Osteocyte (in vitro differentiated cells): ENCODE measurements at regions not wholly inside any gene's neighbourhood (a gene's known extent, or its start where the extent isn't known, plus 50 kb on each side); places are given as distances from the start of the nearest gene placed in this dataset.

ENCODE experiments used
- DNase-seq: peaks from one replicate; pipeline ENCODE4 v3.0.0; 2021; ENCODE audit warnings: mixed read lengths; ENCODE audit not compliant: unreplicated experiment; ENCODE audit errors: extremely low spot score
- H3K27ac Mint-ChIP-seq: one replicate; pipeline ENCODE4 v1.8.0; 2021; ENCODE audit warnings: mild to moderate bottlenecking, mixed read lengths; ENCODE audit not compliant: unreplicated experiment
- H3K27me3 Mint-ChIP-seq: one replicate; pipeline ENCODE4 v1.8.0; 2021; ENCODE audit warnings: mixed read lengths; ENCODE audit not compliant: unreplicated experiment
- H3K36me3 Mint-ChIP-seq: one replicate; pipeline ENCODE4 v1.8.0; 2021; ENCODE audit warnings: mixed read lengths; ENCODE audit not compliant: unreplicated experiment
- H3K4me1 Mint-ChIP-seq: one replicate; pipeline ENCODE4 v1.8.0; 2021; ENCODE audit warnings: mixed read lengths; ENCODE audit not compliant: unreplicated experiment
- H3K4me3 Mint-ChIP-seq: one replicate; pipeline ENCODE4 v1.8.0; 2021; ENCODE audit warnings: mild to moderate bottlenecking, moderate library complexity, mixed read lengths; ENCODE audit not compliant: unreplicated experiment
- H3K9me3 Mint-ChIP-seq: one replicate; pipeline ENCODE4 v1.8.0; 2021; ENCODE audit warnings: mixed read lengths; ENCODE audit not compliant: unreplicated experiment
- TF ChIP-seq, protein P1 (sequence below): fragments of 200-600 bp; sonication (generic); IDR thresholded peaks from 2 replicates; pipeline ENCODE4 v1.5.0; 2021; ENCODE audit warnings: antibody characterized with exemption, mild to moderate bottlenecking, moderate library complexity

DNA sequence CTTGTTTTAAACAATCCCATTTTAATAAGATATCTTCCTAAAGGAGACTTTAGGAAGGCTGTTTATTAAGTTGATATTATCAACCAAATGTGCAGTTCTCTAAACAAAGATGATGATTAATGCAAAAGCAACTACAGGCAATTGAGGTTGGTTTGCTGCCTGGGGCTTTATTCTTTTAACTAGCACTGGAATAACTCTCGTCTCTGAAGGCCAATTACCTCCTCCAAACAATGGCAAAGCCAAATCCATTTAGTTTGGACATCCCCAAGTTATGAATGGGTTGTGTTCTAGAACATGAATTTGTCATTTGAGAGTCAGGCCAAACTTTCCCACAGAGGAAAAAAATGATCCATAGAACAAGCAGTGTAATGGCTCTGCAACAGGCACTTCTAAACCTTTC, 114.1 kb downstream of the SLC16A9 start:
- no peaks in the 10 kb centered on the region for H3K4me1 Mint-ChIP-seq
- H3K27me3 Mint-ChIP-seq: peaks cover 10% of the 10 kb centered on the region
- no peaks in the 10 kb centered on the region for H3K36me3 Mint-ChIP-seq
- H3K9me3 Mint-ChIP-seq: no peaks in the 10 kb centered on the region
- no peak overlapping the region for H3K4me3 Mint-ChIP-seq
- TF ChIP-seq, protein P1, sequence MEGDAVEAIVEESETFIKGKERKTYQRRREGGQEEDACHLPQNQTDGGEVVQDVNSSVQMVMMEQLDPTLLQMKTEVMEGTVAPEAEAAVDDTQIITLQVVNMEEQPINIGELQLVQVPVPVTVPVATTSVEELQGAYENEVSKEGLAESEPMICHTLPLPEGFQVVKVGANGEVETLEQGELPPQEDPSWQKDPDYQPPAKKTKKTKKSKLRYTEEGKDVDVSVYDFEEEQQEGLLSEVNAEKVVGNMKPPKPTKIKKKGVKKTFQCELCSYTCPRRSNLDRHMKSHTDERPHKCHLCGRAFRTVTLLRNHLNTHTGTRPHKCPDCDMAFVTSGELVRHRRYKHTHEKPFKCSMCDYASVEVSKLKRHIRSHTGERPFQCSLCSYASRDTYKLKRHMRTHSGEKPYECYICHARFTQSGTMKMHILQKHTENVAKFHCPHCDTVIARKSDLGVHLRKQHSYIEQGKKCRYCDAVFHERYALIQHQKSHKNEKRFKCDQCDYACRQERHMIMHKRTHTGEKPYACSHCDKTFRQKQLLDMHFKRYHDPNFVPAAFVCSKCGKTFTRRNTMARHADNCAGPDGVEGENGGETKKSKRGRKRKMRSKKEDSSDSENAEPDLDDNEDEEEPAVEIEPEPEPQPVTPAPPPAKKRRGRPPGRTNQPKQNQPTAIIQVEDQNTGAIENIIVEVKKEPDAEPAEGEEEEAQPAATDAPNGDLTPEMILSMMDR: no peak
- no peak overlapping the region for H3K27ac Mint-ChIP-seq
- DNase-seq: no peak

DNA sequence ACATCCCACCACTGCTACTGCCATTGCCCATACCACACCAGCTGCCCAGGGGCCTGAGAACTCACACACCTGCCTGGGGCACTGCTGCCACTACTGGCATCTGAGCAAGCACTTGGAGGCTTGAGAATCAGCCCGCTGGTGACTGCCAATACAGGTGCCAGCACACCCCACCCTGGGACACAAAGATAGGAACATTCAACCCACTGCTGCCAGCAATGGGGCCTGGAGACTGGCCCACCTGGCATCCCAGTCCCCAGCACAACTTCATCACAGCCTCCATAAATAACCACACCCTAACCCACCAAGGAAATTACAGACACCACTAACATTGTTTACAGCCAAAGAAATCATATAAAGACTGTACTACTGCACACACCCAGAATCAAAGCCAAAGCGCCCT, 115.9 kb downstream of the SLC16A9 start:
- Mint-ChIP-seq H3K9me3 (no peaks in the 10 kb centered on the region), H3K4me1 (no peaks in the 10 kb centered on the region), H3K27me3 (peaks cover 15% of the 10 kb centered on the region), H3K27ac (no peak overlapping the region), H3K36me3 (no peaks in the 10 kb centered on the region), H3K4me3 (no peak overlapping the region)
- no peak for DNase-seq
- TF ChIP-seq, protein P1: no peak

DNA sequence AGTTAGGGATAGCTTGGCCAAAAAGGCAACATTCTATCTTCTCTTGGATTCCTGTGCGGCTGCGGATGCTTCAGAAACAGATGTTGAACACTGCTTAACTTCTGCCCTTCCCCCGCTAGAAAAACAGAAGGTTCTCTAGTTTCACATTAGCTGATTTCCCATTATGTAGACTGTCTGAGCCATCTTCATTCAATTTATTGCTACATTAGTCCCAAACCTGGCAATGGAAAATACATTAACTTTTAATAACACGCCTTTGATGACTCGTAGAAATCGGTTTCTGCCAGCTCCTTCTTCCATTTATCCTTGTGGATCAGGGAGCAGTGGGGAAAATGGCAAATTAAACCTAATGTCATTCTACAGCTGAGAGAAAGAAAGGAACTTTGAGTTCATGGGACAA, 119.9 kb downstream of the SLC16A9 start:
- no peaks in the 10 kb centered on the region for H3K4me1 Mint-ChIP-seq
- no peak overlapping the region for H3K4me3 Mint-ChIP-seq
- no peak overlapping the region for H3K27ac Mint-ChIP-seq
- H3K9me3 Mint-ChIP-seq: no peaks in the 10 kb centered on the region
- TF ChIP-seq, protein P1: no peak
- no peak for DNase-seq
- H3K36me3 Mint-ChIP-seq: no peaks in the 10 kb centered on the region
- H3K27me3 Mint-ChIP-seq: peaks cover 17% of the 10 kb centered on the region

DNA sequence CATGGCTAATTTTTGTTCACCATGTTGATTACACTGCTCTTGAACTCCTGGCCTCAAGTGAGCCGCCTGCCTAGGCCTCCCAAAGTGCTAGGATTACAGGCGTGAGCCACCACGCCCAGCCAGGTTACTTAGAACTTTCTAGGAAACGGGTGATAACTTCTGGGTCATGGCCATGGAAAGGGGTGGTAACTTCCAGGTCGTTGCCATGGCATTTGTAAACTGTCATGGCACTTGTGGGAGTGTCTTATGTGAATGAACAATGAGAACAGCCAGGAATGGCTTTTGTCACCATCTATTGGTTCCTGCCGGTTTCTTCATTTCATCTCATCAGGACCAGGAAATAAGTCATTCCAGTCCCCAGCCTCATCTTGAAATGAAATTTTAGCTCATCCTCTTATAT, 120.9 kb downstream of the SLC16A9 start:
- Mint-ChIP-seq H3K4me3 (no peak overlapping the region), H3K27ac (no peak overlapping the region), H3K9me3 (no peaks in the 10 kb centered on the region), H3K4me1 (no peaks in the 10 kb centered on the region), H3K27me3 (peaks cover 15% of the 10 kb centered on the region), H3K36me3 (no peaks in the 10 kb centered on the region)
- DNase-seq: no peak
- TF ChIP-seq, protein P1: no peak

DNA sequence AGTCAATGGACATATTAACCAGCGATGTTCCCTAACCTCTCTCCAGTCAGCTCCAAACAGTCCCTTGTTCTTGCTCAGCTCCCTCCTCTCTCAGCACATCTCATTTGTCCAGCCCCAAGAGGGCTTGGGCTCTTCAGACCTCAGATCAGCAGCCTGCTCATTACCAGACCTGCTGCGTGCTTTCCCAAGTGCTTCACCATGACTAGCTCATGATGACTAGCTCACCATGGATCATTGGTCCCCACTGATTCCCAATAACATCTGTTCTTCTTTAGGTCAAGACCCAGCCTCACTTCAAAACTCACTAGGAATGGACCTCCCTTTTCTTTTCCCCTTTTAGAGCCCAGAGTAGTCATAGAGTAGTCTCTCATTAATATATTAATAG, 121.9 kb downstream of the SLC16A9 start:
- no peaks in the 10 kb centered on the region for H3K36me3 Mint-ChIP-seq
- no peaks in the 10 kb centered on the region for H3K4me1 Mint-ChIP-seq
- no peak for DNase-seq

More for the DNA sequence above, 121.9 kb downstream of the SLC16A9 start:
- peaks cover 15% of the 10 kb centered on the region for H3K27me3 Mint-ChIP-seq
- no peak overlapping the region for H3K4me3 Mint-ChIP-seq
- no peak overlapping the region for H3K27ac Mint-ChIP-seq
- no peaks in the 10 kb centered on the region for H3K9me3 Mint-ChIP-seq
- TF ChIP-seq, protein P1: no peak
